Activated naive CD4-positive, alpha-beta T cell treated with anti-CD3 and anti-CD28 coated beads for 36 hours (primary cell): ENCODE measurements at regions not wholly inside any gene's neighbourhood (a gene's known extent, or its start where the extent isn't known, plus 50 kb on each side); places are given as distances from the start of the nearest gene placed in this dataset.

Source experiments
- CTCF ChIA-PET: fragments of 350-600 bp; sonication (Branson Sonifier 250); formaldehyde crosslinking; loops from one replicate; lab custom pipeline; 2021; ENCODE audit warnings: antibody characterized with exemption; lab: Charles Lee
- DNase-seq: peaks from one replicate; pipeline ENCODE4 v3.0.0-alpha.2; 2020
- H3K27ac Mint-ChIP-seq: one replicate; pipeline ENCODE4 v1.8.0; 2021; ENCODE audit warnings: mild to moderate bottlenecking, mixed read lengths
- H3K27me3 Mint-ChIP-seq: one replicate; pipeline ENCODE4 v1.8.0; 2021; ENCODE audit warnings: low read depth, mixed read lengths
- H3K36me3 Mint-ChIP-seq: one replicate; pipeline ENCODE4 v1.8.0; 2021; ENCODE audit warnings: low read depth, mixed read lengths
- H3K4me1 Mint-ChIP-seq: one replicate; pipeline ENCODE4 v1.8.0; 2021; ENCODE audit warnings: low read depth, mixed read lengths
- H3K4me3 Mint-ChIP-seq: one replicate; pipeline ENCODE4 v1.8.0; 2021; ENCODE audit warnings: mild to moderate bottlenecking, moderate library complexity, mixed read lengths
- H3K9me3 Mint-ChIP-seq: one replicate; pipeline ENCODE4 v1.8.0; 2021; ENCODE audit warnings: mixed read lengths
- intact Hi-C: fragments of 100-400 bp; cut with micrococcal nuclease; formaldehyde crosslinking; loops from one replicate; pipeline ENCODE4 v1.15.1; 2023

GRCh38 chr1:212531267-212531666 lies 77.3 kb upstream of the ATF3 start:
- Mint-ChIP-seq H3K27me3 (peaks cover 17% of the 10 kb centered on the region), H3K4me1 (no peaks in the 10 kb centered on the region), H3K36me3 (no peaks in the 10 kb centered on the region), H3K4me3 (no peak overlapping the region), H3K27ac (no peak overlapping the region), H3K9me3 (no peaks in the 10 kb centered on the region)
- CTCF ChIA-PET = no interaction called here
- intact Hi-C loops = no loop called here
- no peak for DNase-seq

GRCh38 chr1:212531796-212532195 lies 76.8 kb upstream of the ATF3 start:
- H3K27me3 Mint-ChIP-seq = peaks cover 17% of the 10 kb centered on the region
- H3K4me3 Mint-ChIP-seq = no peak overlapping the region
- CTCF ChIA-PET = no interaction called here
- DNase-seq = no peak
- H3K4me1 Mint-ChIP-seq = no peaks in the 10 kb centered on the region
- intact Hi-C loops = no loop called here
- H3K36me3 Mint-ChIP-seq = no peaks in the 10 kb centered on the region
- no peak overlapping the region for H3K27ac Mint-ChIP-seq
- H3K9me3 Mint-ChIP-seq = no peaks in the 10 kb centered on the region

DNA sequence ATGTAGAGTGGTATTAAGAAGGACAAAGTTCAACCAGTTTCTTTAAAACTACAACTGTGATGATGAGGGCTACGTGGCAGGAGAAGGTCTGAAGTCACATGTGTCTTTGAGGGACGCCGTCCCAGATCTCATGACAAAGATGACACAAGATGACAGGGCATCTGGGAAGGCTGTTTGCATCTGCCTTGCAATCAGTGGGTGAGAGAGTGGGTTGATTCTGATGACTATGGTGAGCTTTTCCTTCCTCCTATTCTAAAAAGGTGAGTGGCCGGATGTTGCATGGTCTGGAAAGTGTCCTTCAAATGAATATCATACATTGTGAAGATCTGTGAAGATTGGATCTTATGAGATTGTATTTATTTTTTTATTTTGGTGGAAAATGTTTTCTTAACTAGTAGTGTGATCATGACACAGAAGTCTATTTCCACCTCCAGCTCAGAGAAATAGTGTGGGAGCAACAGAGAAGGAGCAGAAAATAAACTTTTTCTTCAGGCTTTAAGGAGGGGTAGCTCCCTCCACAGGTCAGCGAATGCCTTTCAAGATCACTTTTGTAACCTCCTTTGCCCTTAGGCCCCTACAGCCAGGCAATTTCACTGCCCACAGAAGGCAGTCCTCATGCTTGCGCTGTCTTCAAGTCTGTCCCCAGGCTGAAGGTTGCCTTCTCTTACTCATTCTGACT lies 76.0 kb upstream of the ATF3 start:
- peaks cover 17% of the 10 kb centered on the region for H3K27me3 Mint-ChIP-seq
- H3K27ac Mint-ChIP-seq = no peak overlapping the region
- H3K36me3 Mint-ChIP-seq = no peaks in the 10 kb centered on the region
- H3K9me3 Mint-ChIP-seq = no peaks in the 10 kb centered on the region
- CTCF ChIA-PET = no interaction called here
- intact Hi-C loops = no loop called here
- H3K4me1 Mint-ChIP-seq = no peaks in the 10 kb centered on the region
- DNase-seq = no peak
- no peak overlapping the region for H3K4me3 Mint-ChIP-seq

- Mint-ChIP-seq H3K4me1 (no peaks in the 10 kb centered on the region), H3K27me3 (peaks cover 17% of the 10 kb centered on the region), H3K36me3 (no peaks in the 10 kb centered on the region), H3K4me3 (no peak overlapping the region), H3K9me3 (no peaks in the 10 kb centered on the region), H3K27ac (no peak overlapping the region)
- intact Hi-C loops = no loop called here
- CTCF ChIA-PET = no interaction called here
- no peak for DNase-seq
Measured at GRCh38 chr1:212533148-212533517, 75.4 kb upstream of the ATF3 start.

DNA sequence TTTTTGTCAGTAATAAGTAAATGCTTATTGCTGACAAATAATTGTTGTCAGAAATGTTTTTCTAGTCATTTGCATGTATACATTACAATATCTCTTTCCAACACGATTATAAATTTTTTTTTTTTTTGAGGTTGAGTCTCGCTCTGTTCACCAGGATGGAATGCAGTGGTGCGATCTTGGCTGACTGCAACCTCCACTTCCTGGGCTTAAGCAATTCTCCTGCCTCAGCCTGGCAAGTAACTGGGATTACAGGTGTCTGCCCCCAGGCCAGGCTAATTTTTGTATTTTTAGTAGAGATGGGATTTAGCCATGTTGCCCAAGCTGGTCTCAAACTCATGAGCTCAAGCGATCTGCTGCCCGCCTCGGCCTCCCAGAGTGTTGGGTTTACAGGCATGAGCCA lies 72.0 kb upstream of the ATF3 start:
- H3K27me3 Mint-ChIP-seq = peaks cover 9% of the 10 kb centered on the region
- no peak for DNase-seq
- H3K36me3 Mint-ChIP-seq = no peaks in the 10 kb centered on the region
- H3K27ac Mint-ChIP-seq = no peak overlapping the region
- no peaks in the 10 kb centered on the region for H3K4me1 Mint-ChIP-seq
- intact Hi-C loops = no loop called here
- CTCF ChIA-PET = interaction anchor here (0.8 kb wide), 1 partner anchor 9 kb away, joined by 6 read pairs; no protein-coding TSS in a partner anchor
- no peak overlapping the region for H3K4me3 Mint-ChIP-seq
- no peaks in the 10 kb centered on the region for H3K9me3 Mint-ChIP-seq

GRCh38 chr1:212537610-212538009 lies 71.0 kb upstream of the ATF3 start:
- H3K4me3 Mint-ChIP-seq = no peak overlapping the region
- peaks cover 9% of the 10 kb centered on the region for H3K27me3 Mint-ChIP-seq
- DNase-seq = no peak
- intact Hi-C loops = no loop called here
- H3K4me1 Mint-ChIP-seq = no peaks in the 10 kb centered on the region
- H3K9me3 Mint-ChIP-seq = no peaks in the 10 kb centered on the region
- no peak overlapping the region for H3K27ac Mint-ChIP-seq
- CTCF ChIA-PET = interaction anchor here (0.9 to 1.4 kb wide), 2 partner anchors 61 to 82 kb away, joined by 3 to 4 read pairs; no protein-coding TSS in a partner anchor
- H3K36me3 Mint-ChIP-seq = no peaks in the 10 kb centered on the region

- intact Hi-C loops = no loop called here
Measured at GRCh38 chr1:212539737-212540430, 68.7 kb upstream of the ATF3 start.

GRCh38 chr1:212542761-212543187 lies 65.8 kb upstream of the ATF3 start:
- Mint-ChIP-seq H3K9me3 (no peaks in the 10 kb centered on the region), H3K27me3 (no peaks in the 10 kb centered on the region), H3K4me3 (no peak overlapping the region), H3K27ac (no peak overlapping the region), H3K36me3 (no peaks in the 10 kb centered on the region), H3K4me1 (no peaks in the 10 kb centered on the region)
- intact Hi-C loops = no loop called here
- CTCF ChIA-PET = no interaction called here
- DNase-seq = no peak

More at GRCh38 chr1:212539737-212540430, 68.7 kb upstream of the ATF3 start:
- no peak overlapping the region for H3K4me3 Mint-ChIP-seq
- CTCF ChIA-PET = interaction anchor here (0.6 to 1.7 kb wide), 2 partner anchors 63 to 474 kb away, joined by 3 read pairs; no protein-coding TSS in a partner anchor
- no peak overlapping the region for H3K27ac Mint-ChIP-seq
- H3K36me3 Mint-ChIP-seq = no peaks in the 10 kb centered on the region
- DNase-seq = no peak
- no peaks in the 10 kb centered on the region for H3K4me1 Mint-ChIP-seq
- H3K9me3 Mint-ChIP-seq = no peaks in the 10 kb centered on the region
- H3K27me3 Mint-ChIP-seq = peaks cover 3% of the 10 kb centered on the region

DNA sequence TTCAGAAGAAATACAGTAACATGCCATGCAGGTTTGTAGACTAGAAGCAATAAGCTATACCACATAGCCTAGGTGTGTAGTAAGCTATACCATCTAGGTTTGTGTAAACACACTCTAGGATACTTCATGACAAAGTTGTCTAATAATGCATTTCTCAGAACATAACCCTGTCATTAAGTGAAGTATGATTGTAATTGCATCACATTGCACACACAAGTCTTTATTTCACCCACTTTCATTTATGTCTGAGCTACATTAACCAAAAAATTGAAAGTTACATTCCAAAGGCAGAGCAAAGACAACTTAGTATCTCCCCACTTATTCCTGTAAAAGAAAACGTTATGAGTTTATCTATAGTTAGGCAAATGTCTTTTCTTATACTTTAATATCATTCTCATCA lies 64.5 kb upstream of the ATF3 start:
- Mint-ChIP-seq H3K27ac (no peak overlapping the region), H3K4me3 (no peak overlapping the region), H3K9me3 (no peaks in the 10 kb centered on the region), H3K27me3 (no peaks in the 10 kb centered on the region), H3K36me3 (no peaks in the 10 kb centered on the region), H3K4me1 (no peaks in the 10 kb centered on the region)
- intact Hi-C loops = no loop called here
- DNase-seq = no peak
- CTCF ChIA-PET = interaction anchor here (1.3 kb wide), 1 partner anchor 88 kb away, joined by 6 read pairs; no protein-coding TSS in a partner anchor

DNA sequence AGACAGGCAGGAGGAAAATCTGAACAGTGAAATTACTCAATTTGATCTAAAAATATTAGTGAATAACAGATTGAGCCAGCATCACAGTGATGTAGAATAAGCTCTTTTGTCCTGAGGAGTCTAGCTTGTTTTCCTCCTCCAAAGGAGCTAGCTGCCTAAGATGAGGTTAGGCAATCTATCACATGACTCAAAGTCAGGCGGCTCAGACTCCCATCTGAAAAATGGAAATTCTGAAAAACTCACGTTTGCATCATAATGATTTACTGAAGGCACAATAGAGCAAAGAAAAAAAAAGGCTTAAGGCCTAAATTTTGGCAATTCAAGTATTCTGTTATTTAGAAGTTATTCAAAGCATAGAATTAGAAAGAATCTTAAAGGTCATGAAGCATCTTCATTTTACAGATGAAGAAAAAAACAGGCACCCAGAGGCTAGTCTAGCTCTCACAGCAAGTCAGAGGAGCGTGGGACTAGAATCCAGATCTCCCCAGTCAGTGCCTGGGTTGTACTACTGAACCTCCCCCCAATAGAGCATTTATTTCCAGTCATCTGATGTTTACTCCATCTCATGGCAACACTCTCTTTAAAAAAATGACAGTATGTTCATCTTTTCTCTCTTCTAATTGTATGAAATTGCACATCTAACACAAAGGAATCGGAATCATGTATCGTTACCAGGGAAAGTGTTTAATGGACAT lies 62.5 kb upstream of the ATF3 start:
- Mint-ChIP-seq H3K36me3 (no peaks in the 10 kb centered on the region), H3K4me1 (no peaks in the 10 kb centered on the region), H3K27ac (no peak overlapping the region), H3K9me3 (no peaks in the 10 kb centered on the region), H3K27me3 (peaks cover 2% of the 10 kb centered on the region), H3K4me3 (no peak overlapping the region)
- no peak for DNase-seq
- intact Hi-C loops = no loop called here
- CTCF ChIA-PET = interaction anchor here (1.4 kb wide), 1 partner anchor 16 kb away, joined by 3 read pairs; no protein-coding TSS in a partner anchor

- DNase-seq = no peak
- H3K27me3 Mint-ChIP-seq = peaks cover 5% of the 10 kb centered on the region
- no peaks in the 10 kb centered on the region for H3K9me3 Mint-ChIP-seq
- intact Hi-C loops = no loop called here
- CTCF ChIA-PET = no interaction called here
- no peak overlapping the region for H3K4me3 Mint-ChIP-seq
- H3K4me1 Mint-ChIP-seq = no peaks in the 10 kb centered on the region
- no peak overlapping the region for H3K27ac Mint-ChIP-seq
- H3K36me3 Mint-ChIP-seq = no peaks in the 10 kb centered on the region
Measured at GRCh38 chr1:212549503-212550017, 59.0 kb upstream of the ATF3 start.

DNA sequence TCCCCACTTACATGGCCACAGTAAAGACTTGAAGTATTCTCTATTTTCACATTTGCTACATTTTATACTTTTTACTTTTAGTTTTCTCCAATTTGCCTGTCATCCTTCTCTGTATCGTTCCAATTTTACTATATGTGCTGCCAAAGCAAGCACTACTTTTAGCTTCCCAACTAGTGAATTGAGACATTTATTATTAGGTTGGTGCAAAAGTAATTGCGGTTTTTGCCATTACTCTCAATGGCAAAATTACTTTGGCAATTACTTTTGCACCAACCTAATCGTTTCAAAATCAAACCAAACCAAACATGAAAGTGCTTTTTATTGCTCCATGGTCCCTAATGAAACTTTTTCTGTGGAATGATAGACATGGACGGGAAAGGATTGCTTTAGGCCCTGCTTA lies 56.6 kb upstream of the ATF3 start:
- H3K4me1 Mint-ChIP-seq = no peaks in the 10 kb centered on the region
- H3K36me3 Mint-ChIP-seq = no peaks in the 10 kb centered on the region
- no peak overlapping the region for H3K4me3 Mint-ChIP-seq
- H3K27me3 Mint-ChIP-seq = peaks cover 9% of the 10 kb centered on the region
- H3K9me3 Mint-ChIP-seq = peaks cover 1% of the 10 kb centered on the region
- CTCF ChIA-PET = no interaction called here
- H3K27ac Mint-ChIP-seq = no peak overlapping the region
- no peak for DNase-seq
- intact Hi-C loops = no loop called here
